ENCODE measurements at regions not wholly inside any gene's neighbourhood (a gene's known extent, or its start where the extent isn't known, plus 50 kb on each side); places are given as distances from the start of the nearest gene placed in this dataset.

DNA sequence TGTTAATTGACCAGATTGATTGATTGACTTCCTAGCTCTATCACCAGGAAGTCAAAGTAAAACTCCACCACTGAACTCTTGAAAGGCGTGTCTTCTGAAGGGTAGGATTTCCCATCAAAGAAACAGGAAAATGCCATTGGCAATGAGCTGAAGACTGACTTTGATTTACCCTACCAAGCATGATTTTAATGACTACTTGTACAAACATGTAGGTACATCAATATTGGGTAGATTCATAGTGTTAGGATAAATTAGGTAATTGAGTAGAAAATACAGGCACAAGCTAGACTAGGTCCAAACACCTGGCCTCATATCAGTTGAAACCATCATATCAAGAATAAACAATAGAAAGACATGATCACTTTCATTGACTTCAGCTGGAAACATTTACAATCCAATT is 53.2 kb upstream of the ATXN3L start:
- DNase-seq: no peak
- no peak overlapping the region for H3K23ac ChIP-seq (ENCODE audit: insufficient read length, low read depth, low read length)
- WGBS (ENCODE audit: extremely low coverage, insufficient read length, low lambda C conversion rate): no CpG with 5 or more reads among the region's 1 CpG
- H3K4me2 ChIP-seq (ENCODE audit: insufficient read depth, insufficient read length, low read length): no peak overlapping the region
- H3T11ph ChIP-seq (ENCODE audit: low read length): no peak overlapping the region
- H2BK12ac ChIP-seq (ENCODE audit: insufficient read length, low read depth, low read length): no peak overlapping the region
- no peak overlapping the region for H3K9ac ChIP-seq (ENCODE audit: extremely low read depth, insufficient read length, low read length)
- no peak overlapping the region for H3K14ac ChIP-seq (ENCODE audit: insufficient read depth, low read length)
- Mint-ChIP-seq H3K36me3 (ENCODE audit: insufficient read depth in 1 of 3, low read depth in 3 of 3) (no peaks in the 10 kb centered on the region; a peak in 3 of 7 replicates), H3K4me1 (peaks cover 16 to 17% of the 10 kb centered on the region in 2 experiments), H3K4me3 (no peak overlapping the region), H3K9me3 (peaks cover 40 to 41% of the 10 kb centered on the region in 2 experiments), H3K27me3 (ENCODE audit: low read depth) (no peaks in the 10 kb centered on the region), H3K27ac (no peak overlapping the region)
- no peaks in the 10 kb centered on the region for H3K23me2 ChIP-seq (ENCODE audit: insufficient read length, low read depth, low read length, poor library complexity, severe bottlenecking)
- H2BK120ac ChIP-seq (ENCODE audit: low read depth, low read length, poor library complexity, severe bottlenecking): no peak overlapping the region
- no peaks in the 10 kb centered on the region for H3K79me2 ChIP-seq (ENCODE audit: insufficient read depth, low read length)
- H3K79me1 ChIP-seq (ENCODE audit: insufficient read depth, low read depth, low read length, poor library complexity, severe bottlenecking): no peaks in the 10 kb centered on the region
- no peak overlapping the region for H2AFZ ChIP-seq (ENCODE audit: low read length)
- H3K4ac ChIP-seq (ENCODE audit: low read depth, low read length): no peak overlapping the region
- no peak overlapping the region for H4K5ac ChIP-seq (ENCODE audit: insufficient read length, low read depth, low read length)
- H2BK15ac ChIP-seq (ENCODE audit: low read depth, low read length): no peak overlapping the region
- no peaks in the 10 kb centered on the region; the same call in 1 of the 2 replicates for H3K4me1 ChIP-seq (ENCODE audit: insufficient read depth, low read length)
- no peak overlapping the region for H4K8ac ChIP-seq (replicated peaks; ENCODE audit: insufficient read length, low read depth, low read length)
- no peak overlapping the region for H2AK5ac ChIP-seq (ENCODE audit: insufficient read length, low read length)
- H4K91ac ChIP-seq (ENCODE audit: insufficient read length, low read depth, low read length): no peak overlapping the region
- H3K9me3 ChIP-seq (ENCODE audit: control insufficient read depth, low read depth, low read length): no peaks in the 10 kb centered on the region
- H3K27me3 ChIP-seq (ENCODE audit: insufficient read depth, low read length): no peaks in the 10 kb centered on the region
- no peak overlapping the region for H2BK20ac ChIP-seq (ENCODE audit: low read depth, low read length, poor library complexity, severe bottlenecking)
- H2BK5ac ChIP-seq (ENCODE audit: insufficient read length, low read length): no peak overlapping the region
- TF ChIP-seq, protein P1, sequence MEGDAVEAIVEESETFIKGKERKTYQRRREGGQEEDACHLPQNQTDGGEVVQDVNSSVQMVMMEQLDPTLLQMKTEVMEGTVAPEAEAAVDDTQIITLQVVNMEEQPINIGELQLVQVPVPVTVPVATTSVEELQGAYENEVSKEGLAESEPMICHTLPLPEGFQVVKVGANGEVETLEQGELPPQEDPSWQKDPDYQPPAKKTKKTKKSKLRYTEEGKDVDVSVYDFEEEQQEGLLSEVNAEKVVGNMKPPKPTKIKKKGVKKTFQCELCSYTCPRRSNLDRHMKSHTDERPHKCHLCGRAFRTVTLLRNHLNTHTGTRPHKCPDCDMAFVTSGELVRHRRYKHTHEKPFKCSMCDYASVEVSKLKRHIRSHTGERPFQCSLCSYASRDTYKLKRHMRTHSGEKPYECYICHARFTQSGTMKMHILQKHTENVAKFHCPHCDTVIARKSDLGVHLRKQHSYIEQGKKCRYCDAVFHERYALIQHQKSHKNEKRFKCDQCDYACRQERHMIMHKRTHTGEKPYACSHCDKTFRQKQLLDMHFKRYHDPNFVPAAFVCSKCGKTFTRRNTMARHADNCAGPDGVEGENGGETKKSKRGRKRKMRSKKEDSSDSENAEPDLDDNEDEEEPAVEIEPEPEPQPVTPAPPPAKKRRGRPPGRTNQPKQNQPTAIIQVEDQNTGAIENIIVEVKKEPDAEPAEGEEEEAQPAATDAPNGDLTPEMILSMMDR (conservative IDR thresholded peaks at IDR 0.05): no peak
- H3K18ac ChIP-seq (ENCODE audit: insufficient read length, low read depth, low read length): no peak overlapping the region
- no peak overlapping the region for H3K27ac ChIP-seq (ENCODE audit: insufficient read length, low read depth, low read length)
- H4K20me1 ChIP-seq (ENCODE audit: control insufficient read depth, insufficient read depth, insufficient read length): no peaks in the 10 kb centered on the region
- H3K56ac ChIP-seq (ENCODE audit: insufficient read length, low read depth, low read length): no peak overlapping the region

All from H9 (cell line).